GM23338 (cell line): ENCODE measurements at regions not wholly inside any gene's neighbourhood (a gene's known extent, or its start where the extent isn't known, plus 50 kb on each side); places are given as distances from the start of the nearest gene placed in this dataset.

Experiments
- ATAC-seq: fragments of 200-7000 bp; cut with Tn5 transposase; 3 replicates; pipeline ENCODE4 v1.9.1; 2020
- DNase-seq: peaks from one replicate; pipeline ENCODE4 v3.0.0-alpha.2; 2015; ENCODE audit warnings: low spot score
- H2AFZ ChIP-seq: fragments of 200-600 bp; sonication (generic); 2 replicates; pipeline ENCODE4 v1.8.0; 2016; ENCODE audit warnings: antibody characterized with exemption, mild to moderate bottlenecking, moderate library complexity
- H3F3A ChIP-seq: fragments of 200-600 bp; sonication (generic); replicated peaks from 2 replicates; pipeline ENCODE4 v1.8.0; 2017; ENCODE audit warnings: antibody characterized with exemption, mixed run types, low read depth
- H3K27ac ChIP-seq: fragments of 200-600 bp; sonication (generic); 2 replicates; pipeline ENCODE4 v1.6.1; 2016; ENCODE audit warnings: low read depth
- H3K27me3 ChIP-seq: fragments of 200-600 bp; sonication (generic); 2 replicates; pipeline ENCODE4 v1.8.0; 2016; ENCODE audit warnings: mild to moderate bottlenecking, mixed run types, moderate library complexity; ENCODE audit not compliant: insufficient read depth
- H3K36me3 ChIP-seq: fragments of 200-600 bp; sonication (generic); 2 replicates; pipeline ENCODE4 v1.8.0; 2016; ENCODE audit warnings: mild to moderate bottlenecking; ENCODE audit not compliant: insufficient read depth
- H3K4me1 ChIP-seq: fragments of 200-600 bp; sonication (generic); 2 replicates; pipeline ENCODE4 v1.8.0; 2016; ENCODE audit warnings: mild to moderate bottlenecking, moderate library complexity; ENCODE audit not compliant: insufficient read depth
- H3K4me2 ChIP-seq: fragments of 200-600 bp; sonication (generic); 2 replicates; pipeline ENCODE4 v1.7.1; 2017; ENCODE audit warnings: mixed run types
- H3K4me3 ChIP-seq: fragments of 200-600 bp; sonication (generic); 2 replicates; pipeline ENCODE4 v1.6.1; 2016; ENCODE audit warnings: mixed run types
- H3K79me2 ChIP-seq: fragments of 200-600 bp; sonication (generic); replicated peaks from 2 replicates; pipeline ENCODE4 v1.8.0; 2017; ENCODE audit warnings: mild to moderate bottlenecking; ENCODE audit not compliant: insufficient read depth
- H3K9me2 ChIP-seq: fragments of 200-600 bp; sonication (generic); 2 replicates; pipeline ENCODE4 v1.8.0; 2017; ENCODE audit not compliant: insufficient read depth
- H4K20me1 ChIP-seq: fragments of 200-600 bp; sonication (generic); replicated peaks from 2 replicates; pipeline ENCODE4 v1.8.0; 2017; ENCODE audit warnings: mild to moderate bottlenecking; ENCODE audit not compliant: insufficient read depth
- H3K27ac Mint-ChIP-seq: 2 replicates; pipeline ENCODE4 v1.8.0; 2020; ENCODE audit warnings: inconsistent platforms, mild to moderate bottlenecking, moderate library complexity, mixed read lengths
- H3K27me3 Mint-ChIP-seq: 3 replicates; pipeline ENCODE4 v1.8.0; 2022; ENCODE audit warnings: low read depth, mild to moderate bottlenecking, moderate library complexity, mixed read lengths, inconsistent platforms; ENCODE audit not compliant: insufficient read depth, poor library complexity
- H3K36me3 Mint-ChIP-seq: 3 replicates; pipeline ENCODE4 v1.8.0; 2021; ENCODE audit warnings: low read depth, mild to moderate bottlenecking, inconsistent platforms, moderate library complexity, mixed read lengths
- H3K4me1 Mint-ChIP-seq: 3 replicates; pipeline ENCODE4 v1.8.0; 2020; ENCODE audit warnings: mild to moderate bottlenecking, inconsistent platforms, mixed read lengths
- H3K4me3 Mint-ChIP-seq: 3 replicates; pipeline ENCODE4 v1.8.0; 2021; ENCODE audit warnings: moderate library complexity, mild to moderate bottlenecking, inconsistent platforms, mixed read lengths
- H3K9me3 Mint-ChIP-seq: 3 replicates; pipeline ENCODE4 v1.8.0; 2020; ENCODE audit warnings: moderate library complexity, mild to moderate bottlenecking, inconsistent platforms, mixed read lengths
- CREB1 ChIP-seq: fragments of 250-450 bp; sonication (Bioruptor Pico); IDR thresholded peaks from 2 replicates; pipeline ENCODE4 v1.5.0; 2020; ENCODE audit warnings: low read depth, mild to moderate bottlenecking, moderate library complexity
- CTCF ChIP-seq, 2 experiments: fragments of 200-600 bp in 1 of 2; sonication (generic) in 1 of 2; conservative IDR thresholded peaks; 2 replicates each; pipeline versions ENCODE4 v1.5.1 to v1.6.1; 2016 to 2017; ENCODE audit warnings: antibody characterized with exemption in 2 of 2, low read depth in 2 of 2, mild to moderate bottlenecking in 2 of 2, moderate library complexity in 1 of 2
- ETS1 ChIP-seq: IDR thresholded peaks from 2 replicates; pipeline ENCODE4 v1.6.1; 2016; ENCODE audit warnings: antibody characterized with exemption
- EZH2 ChIP-seq: fragments of 200-600 bp; sonication (generic); IDR thresholded peaks from one replicate; pipeline ENCODE4 v1.8.0; 2017; ENCODE audit warnings: antibody characterized with exemption, mild to moderate bottlenecking, low read depth; ENCODE audit not compliant: unreplicated experiment
- EZH2phosphoT487 ChIP-seq: fragments of 200-600 bp; sonication (generic); IDR thresholded peaks from one replicate; pipeline ENCODE4 v1.8.1; 2018; ENCODE audit warnings: antibody characterized with exemption; ENCODE audit not compliant: unreplicated experiment
- JUNB ChIP-seq: IDR thresholded peaks from one replicate; pipeline ENCODE4 v1.6.1; 2016; ENCODE audit warnings: antibody characterized with exemption; ENCODE audit not compliant: unreplicated experiment
- POLR2AphosphoS5 ChIP-seq: IDR thresholded peaks from 2 replicates; pipeline ENCODE4 v1.6.1; 2016; ENCODE audit warnings: antibody characterized with exemption, low read depth
- REST ChIP-seq: IDR thresholded peaks from one replicate; pipeline ENCODE4 v1.6.1; 2018; ENCODE audit warnings: antibody characterized with exemption; ENCODE audit not compliant: unreplicated experiment
- STAT1 ChIP-seq: IDR thresholded peaks from one replicate; pipeline ENCODE4 v1.6.1; 2016; ENCODE audit warnings: antibody characterized with exemption; ENCODE audit not compliant: unreplicated experiment
- ZNF114 ChIP-seq: fragments of 250-450 bp; sonication (Bioruptor Pico); IDR thresholded peaks from 2 replicates; pipeline ENCODE4 v1.5.0; 2020; ENCODE audit warnings: mild to moderate bottlenecking, moderate library complexity
- ZNF331 ChIP-seq: fragments of 250-450 bp; sonication (Bioruptor Pico); IDR thresholded peaks from 2 replicates; pipeline ENCODE4 v1.5.0; 2020; ENCODE audit warnings: low read depth, mild to moderate bottlenecking, moderate library complexity

- Histone ChIP-seq H3K27me3 (no peaks in the 10 kb centered on the region), H4K20me1 (no peaks in the 10 kb centered on the region), H3K36me3 (no peaks in the 10 kb centered on the region), H3K4me1 (no peaks in the 10 kb centered on the region), H3K79me2 (no peaks in the 10 kb centered on the region), H3K4me3 (no peak overlapping the region), H3K4me2 (no peak overlapping the region), H2AFZ (peak overlapping the region; percentile 84), H3F3A (no peaks in the 10 kb centered on the region), H3K9me2 (no peaks in the 10 kb centered on the region; the same call in none of the 2 replicates), H3K27ac (no peak overlapping the region)
- Mint-ChIP-seq H3K36me3 (no peaks in the 10 kb centered on the region), H3K27ac (no peak overlapping the region), H3K9me3 (peaks cover 8% of the 10 kb centered on the region; the same call in 1 of the 3 replicates), H3K27me3 (peaks cover 5% of the 10 kb centered on the region), H3K4me1 (peaks cover 6% of the 10 kb centered on the region; the same call in 2 of the 3 replicates), H3K4me3 (no peak overlapping the region)
- ATAC-seq (no peak), DNase-seq (no peak)
- no peak for TF ChIP-seq JUNB
- TF ChIP-seq CTCF (conservative IDR thresholded peaks at IDR 0.05; ENCODE audit: low read depth in 2 of 2) = no peak
- no peak for TF ChIP-seq ETS1
- no peak for TF ChIP-seq ZNF114 (CRISPR knock-in tag)
- no peak for TF ChIP-seq EZH2phosphoT487
- no peak for TF ChIP-seq CREB1
- no peak for TF ChIP-seq ZNF331 (CRISPR knock-in tag)
- no peak for TF ChIP-seq REST
- TF ChIP-seq EZH2 = no peak
- no peak for TF ChIP-seq STAT1
- no peak for TF ChIP-seq POLR2AphosphoS5
These were observed 299.2 kb upstream of the MAF start for GRCh38 chr16:79899716-79900115.
